Pons (tissue), 1 donor: ENCODE measurements at regions not wholly inside any gene's neighbourhood (a gene's known extent, or its start where the extent isn't known, plus 50 kb on each side); places are given as distances from the start of the nearest gene placed in this dataset.

Experiments
- DNase-seq: peaks from one replicate; pipeline ENCODE4 v3.0.0-alpha.2; 2016; ENCODE audit warnings: low spot score

DNA sequence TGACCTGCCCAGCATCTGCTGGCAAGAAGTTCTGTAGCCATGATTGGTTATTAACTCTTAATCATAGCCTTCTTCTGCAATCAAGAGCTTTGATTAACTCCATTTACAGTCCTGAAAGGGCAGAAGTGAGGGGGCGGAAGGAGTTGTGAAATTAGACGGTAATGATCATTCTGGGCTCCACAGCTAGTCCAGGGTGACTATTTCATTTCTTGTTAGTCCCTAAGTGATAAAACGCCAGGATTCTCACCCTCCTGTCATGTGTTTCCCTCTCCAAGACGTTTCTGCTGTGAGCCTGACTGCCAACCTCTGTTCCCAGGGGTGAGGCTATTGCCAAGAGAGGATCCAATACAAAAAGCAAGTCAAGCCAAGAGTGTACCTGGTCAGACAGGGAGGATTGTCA is 155.9 kb upstream of the IPO5 start:
- no peak for DNase-seq

DNA sequence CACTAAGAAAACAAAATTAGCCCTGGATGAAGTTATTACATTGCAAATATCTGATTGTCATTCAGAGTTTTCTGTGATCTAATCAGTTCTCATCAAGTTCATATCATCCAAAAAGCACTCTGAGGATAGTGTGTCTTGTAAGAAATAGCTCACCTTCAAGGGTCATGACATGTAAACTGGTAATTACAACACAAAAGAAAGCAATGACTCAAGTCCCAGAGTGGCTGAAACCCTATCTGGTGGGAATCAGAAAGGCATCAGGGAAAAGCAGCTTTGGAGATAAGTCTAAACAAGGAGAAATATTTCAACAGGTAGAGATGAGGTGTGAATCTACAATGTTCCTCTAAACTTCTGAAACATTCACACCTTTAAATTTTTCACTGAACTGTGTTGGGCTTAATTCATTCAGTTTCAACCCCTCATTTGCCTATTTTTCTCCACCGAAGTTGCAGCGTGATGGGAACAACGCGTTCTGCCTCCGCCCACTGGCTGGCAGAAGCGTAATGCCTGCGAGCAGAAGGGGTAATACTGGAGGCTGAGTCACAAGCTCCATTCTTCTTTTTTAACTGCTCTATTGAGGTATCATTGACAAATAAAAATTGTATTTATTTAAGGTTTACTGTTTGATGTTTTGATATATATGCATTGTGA is 155.2 kb upstream of the IPO5 start:
- DNase-seq: no peak

DNA sequence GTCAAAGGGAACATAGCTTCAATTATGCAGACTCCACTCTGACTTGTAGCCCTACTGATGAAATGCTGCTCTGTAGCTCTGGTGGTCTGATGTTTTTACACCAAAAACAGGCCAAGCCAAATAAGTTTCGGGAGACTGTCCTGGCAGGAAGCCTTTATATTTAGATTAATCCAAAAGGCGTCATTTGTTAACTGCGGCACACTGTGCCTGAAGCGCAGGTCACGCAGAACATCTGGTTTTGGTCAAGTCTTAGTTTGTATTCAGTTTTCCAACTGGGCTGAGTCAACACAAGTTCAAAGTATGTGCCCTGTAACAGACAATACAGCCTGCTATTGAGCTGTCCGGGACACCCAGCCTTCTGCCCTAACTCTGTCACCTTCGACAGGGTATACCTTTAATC is 154.6 kb upstream of the IPO5 start:
- DNase-seq: no peak

DNA sequence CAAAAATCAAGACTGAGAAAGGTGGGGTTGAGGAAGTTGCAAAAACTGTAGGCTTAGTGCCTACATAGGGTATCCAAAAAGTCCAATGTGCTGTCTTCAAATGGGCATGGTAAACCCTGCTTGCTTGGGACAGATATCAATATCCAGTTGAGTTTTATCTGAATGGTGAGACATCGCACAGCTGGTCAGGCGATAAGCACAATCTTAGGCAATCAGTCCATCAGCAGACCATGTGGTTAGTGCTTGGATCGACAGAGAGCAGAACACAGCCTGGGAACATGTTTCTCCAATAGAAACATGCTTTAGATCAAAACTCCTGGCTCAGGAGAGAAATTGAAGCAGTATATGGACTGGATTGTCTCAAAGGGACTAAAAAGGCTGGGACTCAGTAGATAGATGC is 151.3 kb upstream of the IPO5 start:
- no peak for DNase-seq

DNA sequence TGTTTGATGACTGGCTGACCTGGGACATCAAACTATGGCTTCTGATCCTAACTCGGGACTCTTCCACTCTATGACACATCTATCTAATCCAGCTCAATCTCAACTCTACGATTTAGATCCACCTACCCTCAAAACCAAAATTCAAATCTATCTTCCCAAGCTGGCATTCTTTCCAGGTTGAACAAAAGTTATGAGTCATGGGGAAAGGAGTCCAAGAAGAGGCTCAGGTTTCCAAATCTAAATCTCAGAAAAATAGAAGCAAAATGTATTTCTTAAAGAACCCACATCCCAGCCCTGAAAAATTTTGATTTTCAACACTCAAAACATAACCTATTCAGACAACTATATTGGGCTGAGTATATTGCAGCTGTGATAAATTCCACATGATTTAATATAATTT is 143.9 kb upstream of the IPO5 start:
- DNase-seq: no peak

- DNase-seq: peak; percentile 41
These were observed 143.3 kb upstream of the IPO5 start for GRCh38 chr13:97810152-97810551.

- DNase-seq: no peak
These were observed 131.1 kb upstream of the IPO5 start for GRCh38 chr13:97822377-97822776.

GRCh38 chr13:97826421-97827012 is 127.0 kb upstream of the IPO5 start:
- no peak for DNase-seq

DNA sequence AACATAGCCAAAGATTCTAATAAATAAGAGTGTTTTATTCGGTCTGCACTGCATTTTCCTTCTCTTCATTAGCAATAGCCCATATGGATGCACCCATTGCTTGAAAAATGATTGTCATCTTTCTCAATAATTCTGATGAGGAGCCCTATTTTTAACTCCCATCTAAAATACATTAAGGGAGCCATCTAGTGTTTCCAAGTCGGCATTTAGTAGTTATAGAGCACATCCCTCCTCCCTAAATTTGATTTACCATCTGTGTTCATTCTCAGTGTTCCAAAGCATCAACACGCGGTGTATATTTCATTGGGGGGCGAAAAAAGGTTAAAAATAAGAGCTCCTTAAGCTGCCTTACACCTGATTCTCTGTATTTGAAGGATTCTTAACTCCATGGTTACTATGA is 119.2 kb upstream of the IPO5 start:
- no peak for DNase-seq

DNA sequence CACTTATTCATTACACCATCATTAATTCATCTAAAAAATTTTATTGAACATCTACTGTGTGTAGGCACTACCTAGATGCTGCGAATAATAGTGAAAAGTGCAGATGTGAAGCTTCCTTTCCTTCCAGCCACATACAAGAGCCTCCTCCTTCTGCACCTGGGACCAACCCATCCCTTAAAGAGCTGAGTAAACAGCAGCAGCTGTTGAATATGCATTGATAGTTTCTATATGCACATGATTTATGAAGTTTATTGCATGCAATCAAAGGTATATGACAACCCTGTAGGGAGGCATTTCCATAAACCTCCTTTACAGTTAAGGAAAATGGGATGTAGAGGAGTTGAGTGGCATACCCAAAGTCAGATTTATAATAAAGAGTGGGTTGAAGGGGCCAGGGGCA is 110.3 kb upstream of the IPO5 start:
- DNase-seq: no peak

DNA sequence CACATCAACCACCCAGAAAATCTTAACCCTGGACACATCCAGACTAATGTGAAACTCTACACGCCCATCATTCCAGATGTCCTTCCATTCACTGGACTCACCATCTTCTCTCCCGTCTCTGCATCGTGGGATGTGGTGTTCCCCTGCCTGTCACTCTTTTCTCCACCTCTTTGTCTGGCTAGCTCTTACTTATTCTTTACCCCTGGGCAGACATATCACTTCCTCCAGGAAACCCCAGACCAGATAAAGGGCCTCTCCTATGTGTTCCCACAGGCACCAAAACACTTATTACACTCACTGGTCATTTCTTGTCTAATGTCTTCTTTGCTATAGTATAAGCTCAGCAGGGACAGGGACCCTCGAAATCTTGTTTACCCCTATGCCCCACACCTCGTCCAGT is 109.3 kb upstream of the IPO5 start:
- DNase-seq: no peak

DNA sequence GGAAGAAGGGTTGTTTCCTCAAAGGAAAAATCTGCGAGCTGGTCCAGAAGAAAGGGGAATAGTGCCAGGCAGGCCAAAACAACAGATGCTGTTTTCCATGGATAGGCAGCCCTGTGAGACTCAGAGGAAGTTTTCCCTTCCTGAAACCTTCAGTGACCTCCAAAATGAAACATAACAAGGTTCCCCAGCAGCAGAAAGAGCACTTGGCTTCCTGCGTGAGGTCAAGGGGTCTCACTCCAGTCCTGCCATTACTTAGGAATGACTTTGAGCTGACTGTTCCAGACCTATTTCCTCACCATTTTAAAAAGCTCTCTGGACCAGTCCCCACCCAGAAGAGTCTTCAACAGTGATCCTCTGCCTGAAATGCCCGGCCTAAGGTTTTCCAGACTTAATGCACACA is 104.6 kb upstream of the IPO5 start:
- no peak for DNase-seq

- no peak for DNase-seq
These were observed 104.2 kb upstream of the IPO5 start for GRCh38 chr13:97849305-97849704.

DNA sequence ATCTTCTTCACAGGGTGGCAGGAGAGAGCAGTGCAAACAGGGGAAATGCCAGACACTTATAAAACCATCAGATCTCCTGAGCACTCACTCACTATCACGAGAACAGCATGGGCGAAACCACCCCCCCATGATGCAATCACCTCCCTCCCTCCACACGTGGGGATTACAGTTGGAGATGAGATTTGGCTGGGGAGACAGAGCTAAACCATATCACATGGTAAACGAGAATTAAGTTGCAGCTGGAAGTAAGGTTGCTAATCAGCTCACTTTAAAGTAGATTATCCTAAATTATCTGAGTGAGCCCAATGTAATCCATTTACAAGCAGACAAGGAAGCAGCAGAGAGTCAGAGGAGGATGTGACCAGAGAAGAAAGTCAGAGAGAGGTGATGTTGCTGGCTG is 102.2 kb upstream of the IPO5 start:
- no peak for DNase-seq

GRCh38 chr13:97852181-97852874 is 101.1 kb upstream of the IPO5 start:
- DNase-seq: no peak

- DNase-seq: no peak
These were observed 99.9 kb upstream of the IPO5 start for GRCh38 chr13:97853550-97853949.

DNA sequence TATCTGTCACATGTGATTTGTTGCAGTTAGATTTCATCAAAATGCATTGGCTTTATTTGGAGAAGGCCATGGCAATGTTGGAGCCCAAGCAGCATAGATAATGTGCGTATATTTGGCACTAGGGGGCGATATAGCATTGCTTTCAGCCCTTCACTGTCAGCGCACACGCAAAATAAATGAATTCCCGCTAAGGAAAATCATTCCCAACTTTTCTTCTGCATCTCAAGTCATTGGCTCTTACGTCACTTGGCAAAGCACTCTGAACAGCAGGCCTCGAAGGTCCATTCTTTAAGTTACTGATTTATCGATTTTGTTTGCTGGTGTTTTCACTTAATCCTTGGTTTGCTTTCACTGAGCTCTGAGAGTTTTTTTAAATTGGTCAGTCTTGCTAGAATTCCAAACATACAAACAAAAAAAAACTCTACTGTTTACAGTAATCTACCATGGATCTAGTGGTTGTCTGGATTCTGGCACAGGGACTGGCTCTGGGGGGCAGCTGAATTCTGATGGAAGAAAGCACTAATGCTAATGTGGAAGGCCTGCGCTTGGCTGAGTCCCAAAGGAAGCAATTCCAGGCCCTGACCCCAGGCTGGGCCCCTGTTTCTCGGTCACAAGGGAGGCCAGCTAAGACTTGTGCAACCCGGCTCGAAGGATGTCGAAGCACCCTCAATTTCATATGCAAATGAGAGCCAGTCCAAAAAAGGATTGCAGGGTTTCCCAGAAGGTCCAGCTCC is 97.7 kb upstream of the IPO5 start:
- peak; percentile 78 for DNase-seq

GRCh38 chr13:97856304-97856675 is 97.2 kb upstream of the IPO5 start:
- DNase-seq: no peak

- DNase-seq: no peak
These were observed 95.3 kb upstream of the IPO5 start for GRCh38 chr13:97858161-97858560.

GRCh38 chr13:97866346-97866745 is 87.1 kb upstream of the IPO5 start:
- no peak for DNase-seq

GRCh38 chr13:97866751-97867150 is 86.7 kb upstream of the IPO5 start:
- DNase-seq: no peak

- DNase-seq: no peak
These were observed 80.1 kb upstream of the IPO5 start for GRCh38 chr13:97873398-97873797.

GRCh38 chr13:97875218-97875617 is 78.3 kb upstream of the IPO5 start:
- DNase-seq: no peak
